ENCODE measurements at regions not wholly inside any gene's neighbourhood (a gene's known extent, or its start where the extent isn't known, plus 50 kb on each side); places are given as distances from the start of the nearest gene placed in this dataset.

- WGBS (ENCODE audit: insufficient coverage) = no CpG with 5 or more reads among the region's 4 CpGs
- H3K9me3 ChIP-seq (ENCODE audit: control insufficient read depth, insufficient read depth, low read length) = no peaks in the 10 kb centered on the region
- H3K4me1 ChIP-seq (ENCODE audit: control insufficient read depth, insufficient read depth, low read length) = no peaks in the 10 kb centered on the region
- H3K27ac ChIP-seq (ENCODE audit: low read depth, low read length) = no peak overlapping the region
- H3K36me3 ChIP-seq (ENCODE audit: control insufficient read depth, insufficient read depth, low read length) = no peaks in the 10 kb centered on the region
- no peak overlapping the region for H3K4me3 ChIP-seq (ENCODE audit: low read depth, low read length)
- H3K27me3 ChIP-seq (ENCODE audit: control insufficient read depth, insufficient read depth, low read length) = no peaks in the 10 kb centered on the region
- no peak for DNase-seq (ENCODE audit: low read depth in 4 of 6, low spot score in 6 of 6)
Measured at GRCh38 chr10:10333622-10334021, 684.0 kb upstream of the CELF2 start.

GRCh38 chr10:10338339-10338738 lies 679.3 kb upstream of the CELF2 start:
- no peaks in the 10 kb centered on the region for H3K9me3 ChIP-seq (ENCODE audit: control insufficient read depth, insufficient read depth, low read length)
- H3K27ac ChIP-seq (ENCODE audit: low read depth, low read length) = no peak overlapping the region
- H3K36me3 ChIP-seq (ENCODE audit: control insufficient read depth, insufficient read depth, low read length) = no peaks in the 10 kb centered on the region
- no peaks in the 10 kb centered on the region for H3K27me3 ChIP-seq (ENCODE audit: control insufficient read depth, insufficient read depth, low read length)
- H3K4me1 ChIP-seq (ENCODE audit: control insufficient read depth, insufficient read depth, low read length) = no peaks in the 10 kb centered on the region
- H3K4me3 ChIP-seq (ENCODE audit: low read depth, low read length) = no peak overlapping the region
- peak in 1 of 6 donors; percentile 55 for DNase-seq (ENCODE audit: low read depth in 4 of 6, low spot score in 6 of 6)
- WGBS (ENCODE audit: insufficient coverage) = no CpG with 5 or more reads among the region's 5 CpGs

GRCh38 chr10:10346390-10347150 lies 671.1 kb upstream of the CELF2 start:
- Histone ChIP-seq H3K27ac (ENCODE audit: low read depth, low read length) (no peak overlapping the region), H3K36me3 (ENCODE audit: control insufficient read depth, insufficient read depth, low read length) (no peaks in the 10 kb centered on the region), H3K4me3 (ENCODE audit: low read depth, low read length) (no peak overlapping the region), H3K4me1 (ENCODE audit: control insufficient read depth, insufficient read depth, low read length) (peaks cover 4% of the 10 kb centered on the region), H3K27me3 (ENCODE audit: control insufficient read depth, insufficient read depth, low read length) (no peaks in the 10 kb centered on the region), H3K9me3 (ENCODE audit: control insufficient read depth, insufficient read depth, low read length) (no peaks in the 10 kb centered on the region)
- DNase-seq (ENCODE audit: low read depth in 4 of 6, low spot score in 6 of 6) = peak in 1 of 6 donors; percentile 73
- 14% methylated on average over 6 of the region's 8 CpGs for WGBS (ENCODE audit: insufficient coverage)

- Histone ChIP-seq H3K4me1 (ENCODE audit: control insufficient read depth, insufficient read depth, low read length) (peaks cover 4% of the 10 kb centered on the region), H3K9me3 (ENCODE audit: control insufficient read depth, insufficient read depth, low read length) (no peaks in the 10 kb centered on the region), H3K36me3 (ENCODE audit: control insufficient read depth, insufficient read depth, low read length) (no peaks in the 10 kb centered on the region), H3K4me3 (ENCODE audit: low read depth, low read length) (no peak overlapping the region), H3K27me3 (ENCODE audit: control insufficient read depth, insufficient read depth, low read length) (no peaks in the 10 kb centered on the region), H3K27ac (ENCODE audit: low read depth, low read length) (no peak overlapping the region)
- WGBS (ENCODE audit: insufficient coverage) = no CpG with 5 or more reads among the region's 2 CpGs
- DNase-seq (ENCODE audit: low read depth in 4 of 6, low spot score in 6 of 6) = no peak
Measured at GRCh38 chr10:10350050-10350449, 667.6 kb upstream of the CELF2 start.

GRCh38 chr10:10351451-10351850 lies 666.2 kb upstream of the CELF2 start:
- Histone ChIP-seq H3K4me1 (ENCODE audit: control insufficient read depth, insufficient read depth, low read length) (peaks cover 4% of the 10 kb centered on the region), H3K36me3 (ENCODE audit: control insufficient read depth, insufficient read depth, low read length) (no peaks in the 10 kb centered on the region), H3K9me3 (ENCODE audit: control insufficient read depth, insufficient read depth, low read length) (no peaks in the 10 kb centered on the region), H3K27ac (ENCODE audit: low read depth, low read length) (no peak overlapping the region), H3K27me3 (ENCODE audit: control insufficient read depth, insufficient read depth, low read length) (no peaks in the 10 kb centered on the region), H3K4me3 (ENCODE audit: low read depth, low read length) (no peak overlapping the region)
- no peak for DNase-seq (ENCODE audit: low read depth in 4 of 6, low spot score in 6 of 6)
- WGBS (ENCODE audit: insufficient coverage) = no CpG with 5 or more reads among the region's 2 CpGs

- Histone ChIP-seq H3K4me1 (ENCODE audit: control insufficient read depth, insufficient read depth, low read length) (no peaks in the 10 kb centered on the region), H3K36me3 (ENCODE audit: control insufficient read depth, insufficient read depth, low read length) (no peaks in the 10 kb centered on the region), H3K4me3 (ENCODE audit: low read depth, low read length) (no peak overlapping the region), H3K9me3 (ENCODE audit: control insufficient read depth, insufficient read depth, low read length) (no peaks in the 10 kb centered on the region), H3K27ac (ENCODE audit: low read depth, low read length) (no peak overlapping the region), H3K27me3 (ENCODE audit: control insufficient read depth, insufficient read depth, low read length) (no peaks in the 10 kb centered on the region)
- peak in 1 of 6 donors; percentile 30 for DNase-seq (ENCODE audit: low read depth in 4 of 6, low spot score in 6 of 6)
- 42% methylated on average over 5 of the region's 8 CpGs for WGBS (ENCODE audit: insufficient coverage)
Measured at GRCh38 chr10:10353326-10353868, 664.3 kb upstream of the CELF2 start.

- H3K27ac ChIP-seq (ENCODE audit: low read depth, low read length) = no peak overlapping the region
- WGBS (ENCODE audit: insufficient coverage) = no CpG with 5 or more reads among the region's 2 CpGs
- H3K9me3 ChIP-seq (ENCODE audit: control insufficient read depth, insufficient read depth, low read length) = no peaks in the 10 kb centered on the region
- DNase-seq (ENCODE audit: low read depth in 4 of 6, low spot score in 6 of 6) = no peak
- no peaks in the 10 kb centered on the region for H3K27me3 ChIP-seq (ENCODE audit: control insufficient read depth, insufficient read depth, low read length)
- H3K4me3 ChIP-seq (ENCODE audit: low read depth, low read length) = no peak overlapping the region
- H3K36me3 ChIP-seq (ENCODE audit: control insufficient read depth, insufficient read depth, low read length) = no peaks in the 10 kb centered on the region
- H3K4me1 ChIP-seq (ENCODE audit: control insufficient read depth, insufficient read depth, low read length) = no peaks in the 10 kb centered on the region
Measured at GRCh38 chr10:10359263-10359662, 658.4 kb upstream of the CELF2 start.

- no peaks in the 10 kb centered on the region for H3K4me1 ChIP-seq (ENCODE audit: control insufficient read depth, insufficient read depth, low read length)
- DNase-seq (ENCODE audit: low read depth in 4 of 6, low spot score in 6 of 6) = no peak
- WGBS (ENCODE audit: insufficient coverage) = 20% methylated on average over 1 of the region's 3 CpGs
- no peak overlapping the region for H3K4me3 ChIP-seq (ENCODE audit: low read depth, low read length)
- no peak overlapping the region for H3K27ac ChIP-seq (ENCODE audit: low read depth, low read length)
- no peaks in the 10 kb centered on the region for H3K36me3 ChIP-seq (ENCODE audit: control insufficient read depth, insufficient read depth, low read length)
- no peaks in the 10 kb centered on the region for H3K27me3 ChIP-seq (ENCODE audit: control insufficient read depth, insufficient read depth, low read length)
- no peaks in the 10 kb centered on the region for H3K9me3 ChIP-seq (ENCODE audit: control insufficient read depth, insufficient read depth, low read length)
Measured at GRCh38 chr10:10361301-10361885, 656.3 kb upstream of the CELF2 start.

- H3K9me3 ChIP-seq (ENCODE audit: control insufficient read depth, insufficient read depth, low read length) = no peaks in the 10 kb centered on the region
- H3K4me3 ChIP-seq (ENCODE audit: low read depth, low read length) = no peak overlapping the region
- 94% methylated on average over 2 of the region's 4 CpGs for WGBS (ENCODE audit: insufficient coverage)
- no peaks in the 10 kb centered on the region for H3K36me3 ChIP-seq (ENCODE audit: control insufficient read depth, insufficient read depth, low read length)
- DNase-seq (ENCODE audit: low read depth in 4 of 6, low spot score in 6 of 6) = no peak
- H3K4me1 ChIP-seq (ENCODE audit: control insufficient read depth, insufficient read depth, low read length) = no peaks in the 10 kb centered on the region
- H3K27me3 ChIP-seq (ENCODE audit: control insufficient read depth, insufficient read depth, low read length) = no peaks in the 10 kb centered on the region
- H3K27ac ChIP-seq (ENCODE audit: low read depth, low read length) = no peak overlapping the region
Measured at GRCh38 chr10:10362800-10363199, 654.9 kb upstream of the CELF2 start.

GRCh38 chr10:10363217-10363616 lies 654.5 kb upstream of the CELF2 start:
- H3K4me1 ChIP-seq (ENCODE audit: control insufficient read depth, insufficient read depth, low read length) = no peaks in the 10 kb centered on the region
- H3K4me3 ChIP-seq (ENCODE audit: low read depth, low read length) = no peak overlapping the region
- H3K9me3 ChIP-seq (ENCODE audit: control insufficient read depth, insufficient read depth, low read length) = no peaks in the 10 kb centered on the region
- no peaks in the 10 kb centered on the region for H3K36me3 ChIP-seq (ENCODE audit: control insufficient read depth, insufficient read depth, low read length)
- H3K27me3 ChIP-seq (ENCODE audit: control insufficient read depth, insufficient read depth, low read length) = no peaks in the 10 kb centered on the region
- no peak for DNase-seq (ENCODE audit: low read depth in 4 of 6, low spot score in 6 of 6)
- WGBS (ENCODE audit: insufficient coverage) = 98% methylated on average over 6 of the region's 6 CpGs
- no peak overlapping the region for H3K27ac ChIP-seq (ENCODE audit: low read depth, low read length)
